SU-DHL-6 (cell line): ENCODE measurements at regions not wholly inside any gene's neighbourhood (a gene's known extent, or its start where the extent isn't known, plus 50 kb on each side); places are given as distances from the start of the nearest gene placed in this dataset.

Experiments used
- CTCF ChIP-seq: fragments of 200-600 bp; sonication (generic); IDR thresholded peaks from one replicate; pipeline ENCODE4 v1.5.1; 2017; ENCODE audit warnings: antibody characterized with exemption, mild to moderate bottlenecking, low read length, moderate library complexity; ENCODE audit not compliant: insufficient read depth, poor library complexity, severe bottlenecking
- EZH2phosphoT487 ChIP-seq: fragments of 200-600 bp; sonication (generic), shearing (Covaris generic); conservative IDR thresholded peaks from 2 replicates; pipeline ENCODE4 v1.6.1; 2018; ENCODE audit warnings: mild to moderate bottlenecking, antibody characterized with exemption, low read length, moderate library complexity, mixed read lengths

- TF ChIP-seq CTCF: no peak
- no peak for TF ChIP-seq EZH2phosphoT487
Measured at GRCh38 chr7:46123756-46124343, 202.8 kb upstream of the IGFBP3 start.
